Stimulated activated CD4-positive, alpha-beta T cell treated with anti-CD3 and anti-CD28 coated beads, Interleukin-2, amount 100 ng/mL, for 24 hours (primary cell): ENCODE measurements at regions not wholly inside any gene's neighbourhood (a gene's known extent, or its start where the extent isn't known, plus 50 kb on each side); places are given as distances from the start of the nearest gene placed in this dataset.
"Not testable (repeated sequence)": the region's sequence is repeated elsewhere in the genome, so short reads cannot be mapped to it uniquely, and the experiment has no call there.

Experiments used
- DNase-seq, 2 donors: peaks; one replicate each; pipeline ENCODE4 v3.0.0-alpha.2; 2020

GRCh38 chr7:149561072-149561471 is 63.5 kb upstream of the ZNF746 start:
- no peak for DNase-seq

DNA sequence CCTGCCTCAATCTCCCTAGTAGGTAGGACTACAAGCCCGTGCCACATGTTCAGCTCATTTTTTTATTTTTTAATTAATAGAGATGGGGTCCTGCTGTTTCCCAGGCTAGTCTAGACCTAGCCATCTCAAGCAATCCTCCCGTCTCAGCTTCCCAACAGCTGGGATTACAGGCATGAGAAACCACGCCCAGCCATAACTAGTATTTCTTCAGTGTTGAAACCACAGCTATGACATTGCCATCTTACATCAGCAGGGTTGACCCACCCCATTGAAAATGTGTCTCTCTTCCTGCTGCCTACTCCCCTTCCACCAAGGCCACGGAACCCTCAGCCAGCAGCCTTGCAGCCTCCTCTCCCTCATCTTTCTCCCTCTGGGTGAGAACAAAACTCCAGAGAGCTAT is 62.1 kb upstream of the ZNF746 start:
- no peak for DNase-seq

GRCh38 chr7:149558149-149558861 is 60.7 kb upstream of the ZNF746 start:
- no peak for DNase-seq

DNA sequence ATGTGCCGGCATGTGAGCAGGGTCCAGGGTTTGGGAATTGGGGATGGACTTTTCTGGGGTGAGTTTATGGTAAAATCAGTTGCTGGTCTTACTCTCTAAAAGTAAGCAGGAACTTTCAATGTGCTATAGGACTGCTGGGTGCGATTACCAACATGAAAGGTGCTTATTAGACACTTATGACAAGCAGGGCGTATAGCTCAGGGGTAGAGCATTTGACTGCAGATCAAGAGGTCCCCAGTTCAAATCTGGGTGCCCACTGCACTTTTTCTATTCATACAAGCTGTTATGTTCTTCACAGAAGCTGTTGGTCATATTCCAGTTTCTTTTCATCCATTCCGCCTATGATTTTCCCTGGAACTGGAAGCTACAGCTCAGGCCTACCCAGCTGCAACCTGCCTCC is 58.9 kb upstream of the ZNF746 start:
- DNase-seq, result not testable (repeated sequence)

DNA sequence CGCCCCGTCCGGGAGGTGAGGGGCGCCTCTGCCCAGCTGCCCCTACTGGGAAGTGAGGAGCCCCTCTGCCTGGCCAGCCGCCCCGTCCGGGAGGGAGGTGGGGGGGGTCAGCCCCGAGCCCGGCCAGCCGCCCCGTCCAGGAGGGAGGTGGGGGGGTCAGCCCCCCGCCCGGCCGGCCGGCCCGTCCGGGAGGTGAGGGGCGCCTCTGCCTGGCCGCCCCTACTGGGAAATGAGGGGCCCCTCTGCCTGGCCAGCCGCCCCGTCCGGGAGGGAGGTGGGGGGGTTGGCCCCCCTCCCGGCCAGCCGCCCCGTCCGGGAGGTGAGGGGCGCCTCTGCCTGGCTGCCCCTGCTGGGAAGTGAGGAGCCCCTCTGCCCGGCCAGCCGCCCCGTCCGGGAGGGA is 57.2 kb upstream of the ZNF746 start:
- DNase-seq, result not testable (repeated sequence)

DNA sequence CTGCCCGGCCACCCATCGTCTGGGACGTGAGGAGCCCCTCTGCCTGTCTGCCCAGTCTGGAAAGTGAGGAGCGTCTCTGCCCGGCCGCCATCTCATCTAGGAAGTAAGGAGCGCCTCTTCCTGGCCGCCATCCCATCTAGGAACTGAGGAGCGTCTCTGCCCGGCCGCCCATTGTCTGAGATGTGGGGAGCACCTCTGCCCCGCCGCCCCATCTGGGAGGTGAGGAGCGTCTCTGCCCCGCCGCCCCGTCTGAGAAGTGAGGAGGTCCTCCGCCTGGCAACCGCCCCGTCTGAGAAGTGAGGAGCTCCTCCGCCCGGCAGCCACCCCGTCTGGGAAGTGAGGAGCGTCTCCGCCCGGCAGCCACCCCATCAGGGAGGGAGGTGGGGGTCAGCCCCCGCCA is 56.4 kb upstream of the ZNF746 start:
- not testable (repeated sequence) for DNase-seq

GRCh38 chr7:149552799-149553198 is 55.2 kb upstream of the ZNF746 start:
- no peak for DNase-seq
